IPS DF 19.7 (cell line): ENCODE measurements at regions not wholly inside any gene's neighbourhood (a gene's known extent, or its start where the extent isn't known, plus 50 kb on each side); places are given as distances from the start of the nearest gene placed in this dataset.

Source experiments
- DNase-seq: peaks from one replicate; pipeline ENCODE4 v3.0.0-alpha.2; 2013; ENCODE audit warnings: low read depth, low spot score

- DNase-seq, result no peak
These were observed 70.8 kb upstream of the SLC22A23 start for GRCh38 chr6:3527651-3527977.

- no peak for DNase-seq
These were observed 70.3 kb upstream of the SLC22A23 start for GRCh38 chr6:3526962-3527650.

DNA sequence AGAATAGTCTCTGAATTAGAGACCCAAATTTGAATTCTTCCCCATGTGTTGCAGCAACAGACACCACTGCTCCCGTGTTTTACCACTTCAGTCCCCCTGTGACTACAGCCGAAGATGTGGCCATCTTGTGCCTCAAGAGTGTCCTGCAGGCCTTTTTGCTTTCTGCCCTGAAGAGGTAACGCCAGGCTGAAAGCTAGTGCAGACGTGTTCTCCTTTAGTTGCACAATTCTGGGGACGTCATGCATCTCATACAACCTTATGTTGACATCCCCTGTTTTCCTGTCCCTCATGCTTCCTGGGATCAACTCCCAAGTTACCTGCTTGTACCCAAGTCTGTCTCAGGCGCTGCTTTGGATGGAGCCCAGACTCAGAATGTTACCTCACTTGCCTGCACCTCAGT lies 69.1 kb upstream of the SLC22A23 start:
- DNase-seq, result no peak

GRCh38 chr6:3524456-3524855 lies 67.6 kb upstream of the SLC22A23 start:
- no peak for DNase-seq

- no peak for DNase-seq
These were observed 67.1 kb upstream of the SLC22A23 start for GRCh38 chr6:3523966-3524365.

DNA sequence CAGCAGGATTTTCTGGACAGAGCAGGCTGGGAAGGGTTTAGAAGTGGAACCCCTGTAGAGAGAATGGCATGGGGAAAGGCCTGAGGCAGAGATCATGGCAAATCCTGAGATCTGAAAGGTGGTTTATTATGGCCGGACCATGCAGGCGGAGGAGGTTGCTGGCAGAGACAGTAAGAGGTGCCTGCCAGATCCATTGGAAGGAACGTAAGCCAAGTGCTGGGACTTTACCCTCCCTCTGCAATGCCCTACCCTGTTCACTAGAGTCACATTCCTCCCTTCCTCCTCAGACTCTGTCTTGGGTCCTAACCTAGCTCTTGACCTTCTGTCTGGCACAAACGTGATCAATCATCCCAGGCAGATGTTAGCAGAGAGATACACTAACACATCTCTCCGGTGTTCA lies 66.4 kb upstream of the SLC22A23 start:
- DNase-seq, result no peak

GRCh38 chr6:3522561-3523260 lies 65.9 kb upstream of the SLC22A23 start:
- DNase-seq, result no peak

DNA sequence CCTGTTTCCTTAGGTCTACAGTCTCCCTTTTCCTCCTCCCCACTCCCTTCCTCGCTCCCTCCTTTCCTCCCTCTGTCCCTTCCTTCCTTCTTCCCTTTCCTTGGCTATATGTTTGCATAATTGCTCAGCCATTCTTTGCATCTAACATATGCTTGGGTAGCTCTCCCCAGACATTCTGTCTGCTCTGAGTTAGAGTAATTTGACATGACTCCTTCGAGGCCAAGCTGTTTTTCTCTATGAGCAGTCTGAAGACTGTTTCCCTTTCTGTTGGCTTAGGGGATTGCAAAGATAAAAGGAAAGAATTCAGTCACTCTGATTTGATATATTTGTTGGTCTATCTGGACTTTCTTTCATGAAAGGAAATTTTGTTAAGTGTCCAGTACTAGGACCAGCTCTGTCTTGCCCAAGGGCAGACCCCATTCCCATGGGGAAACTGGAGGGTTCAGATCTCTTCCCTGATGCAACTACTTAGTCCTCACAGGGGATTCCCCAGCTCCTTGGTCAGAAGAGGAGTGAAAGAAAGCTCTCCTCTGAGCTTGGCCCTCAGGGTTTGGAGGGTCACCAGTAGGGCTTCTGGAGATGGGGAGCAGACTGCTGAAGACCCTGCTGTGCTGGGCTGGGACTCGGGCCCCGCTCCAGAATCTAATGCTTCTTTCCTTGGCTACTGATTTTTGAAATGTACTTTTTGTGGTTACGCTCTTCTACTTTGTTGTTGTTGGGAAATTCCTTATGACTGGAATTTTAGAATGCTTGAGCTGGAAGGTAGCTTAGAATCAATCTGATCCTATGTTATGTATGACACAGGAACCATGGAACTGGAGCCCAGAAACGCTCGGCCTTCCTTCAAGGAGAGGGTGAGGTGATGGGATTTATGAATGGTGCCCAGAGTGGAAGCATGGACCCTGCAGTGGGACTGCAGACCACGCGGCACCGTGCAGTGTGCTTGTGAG lies 63.7 kb upstream of the SLC22A23 start:
- DNase-seq, result no peak

DNA sequence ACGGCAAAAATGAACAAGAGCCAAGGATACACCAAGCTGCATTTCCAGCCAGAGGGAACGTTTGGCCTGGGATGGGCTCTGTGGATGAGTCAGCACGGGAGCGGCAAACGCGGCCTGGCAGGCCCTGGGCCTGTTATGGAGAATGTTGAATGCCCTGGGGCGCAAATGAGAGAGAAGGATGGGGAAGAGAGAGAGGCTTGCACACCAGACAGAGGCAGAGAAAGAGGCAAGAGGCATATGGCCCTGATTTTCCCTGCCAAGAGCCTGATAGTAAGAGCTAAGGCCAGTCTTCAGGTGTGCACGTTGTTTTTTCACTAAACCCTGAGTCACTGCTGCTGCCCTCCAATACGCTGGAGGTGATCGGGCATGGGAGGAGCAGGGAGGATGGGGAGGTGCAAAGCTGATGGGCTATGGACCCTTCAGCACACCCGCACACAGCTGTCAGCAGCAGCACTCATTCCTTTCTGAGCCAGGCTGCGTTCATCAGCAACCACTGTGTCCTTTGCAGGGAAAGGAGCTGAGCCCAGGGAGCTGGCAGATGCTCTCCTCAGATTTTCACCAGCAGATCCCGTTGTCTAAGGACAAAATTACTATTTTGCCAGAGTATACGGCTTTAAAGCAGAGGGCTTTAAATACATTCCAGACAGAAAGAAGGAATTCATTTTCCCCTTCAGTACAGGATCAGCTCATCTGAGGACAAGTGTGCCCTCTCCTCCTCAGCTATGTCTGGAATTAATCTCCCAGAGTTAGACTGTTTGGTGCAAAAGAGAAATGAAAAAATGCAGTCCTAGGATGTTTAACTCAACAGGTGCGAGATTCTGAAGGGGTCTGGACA lies 61.7 kb upstream of the SLC22A23 start:
- DNase-seq, result no peak

GRCh38 chr6:3517350-3517749 lies 60.5 kb upstream of the SLC22A23 start:
- no peak for DNase-seq

- DNase-seq, result no peak
These were observed 59.2 kb upstream of the SLC22A23 start for GRCh38 chr6:3516092-3516491.

GRCh38 chr6:3515669-3516068 lies 58.8 kb upstream of the SLC22A23 start:
- no peak for DNase-seq

GRCh38 chr6:3513416-3513815 lies 56.6 kb upstream of the SLC22A23 start:
- DNase-seq, result no peak

DNA sequence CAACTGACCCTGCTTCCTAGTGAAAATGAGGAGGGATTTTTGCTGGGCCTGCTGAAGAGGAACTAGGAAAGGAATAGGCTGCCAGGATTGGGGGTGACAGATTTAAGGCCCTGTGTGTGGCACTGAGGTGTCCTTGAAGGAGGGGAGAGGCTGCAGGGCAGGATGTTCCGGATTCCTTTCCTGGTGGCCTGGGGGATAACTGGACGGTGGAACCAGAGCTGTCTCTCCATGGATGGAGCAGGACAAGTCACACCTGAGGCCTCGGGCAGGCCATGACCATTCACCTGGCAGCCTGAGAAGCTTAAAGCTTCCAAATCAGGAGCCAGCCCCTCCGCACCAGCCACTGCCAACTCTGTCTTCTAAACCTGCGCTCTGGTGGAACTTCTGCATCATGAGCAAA lies 56.0 kb upstream of the SLC22A23 start:
- DNase-seq, result no peak

- no peak for DNase-seq
These were observed 53.8 kb upstream of the SLC22A23 start for GRCh38 chr6:3510617-3511016.

GRCh38 chr6:3510178-3510577 lies 53.3 kb upstream of the SLC22A23 start:
- no peak for DNase-seq

- no peak for DNase-seq
These were observed 52.5 kb upstream of the SLC22A23 start for GRCh38 chr6:3509336-3509735.

DNA sequence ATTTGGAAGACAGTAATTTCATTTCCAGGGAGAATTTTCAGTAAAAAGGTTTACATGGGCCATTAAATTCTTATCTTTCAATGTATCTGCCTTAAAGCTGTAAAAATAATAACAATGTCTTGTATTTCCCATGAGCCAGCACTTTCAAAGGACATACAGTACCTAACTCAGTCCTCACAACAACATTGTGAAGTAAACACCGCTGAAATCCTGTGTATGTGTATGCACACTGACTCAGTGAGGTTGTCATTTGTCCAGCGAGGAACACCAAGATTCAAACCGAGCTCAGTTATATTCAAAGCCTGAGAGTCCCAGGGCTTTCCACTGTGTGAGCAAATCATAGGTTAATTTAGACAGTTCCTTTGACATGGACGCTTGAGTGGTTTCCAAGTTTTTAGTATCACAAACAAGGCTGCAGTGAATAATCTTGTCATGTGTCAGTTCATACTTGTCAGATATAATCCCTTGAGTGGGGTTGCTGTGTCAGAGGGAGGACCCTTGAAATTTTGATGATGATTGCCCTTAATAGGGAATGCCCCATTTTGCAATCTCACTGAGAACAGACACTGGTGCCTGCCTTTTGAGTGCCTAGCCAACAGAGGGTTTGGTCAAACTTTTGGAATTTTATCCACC lies 50.0 kb upstream of the SLC22A23 start:
- no peak for DNase-seq
